Stimulated activated CD4-positive, alpha-beta T cell treated with anti-CD3 and anti-CD28 coated beads, Interleukin-2, amount 100 ng/mL, for 24 hours (primary cell): ENCODE measurements at regions not wholly inside any gene's neighbourhood (a gene's known extent, or its start where the extent isn't known, plus 50 kb on each side); places are given as distances from the start of the nearest gene placed in this dataset.

ENCODE experiments used
- DNase-seq, 2 donors: peaks; one replicate each; pipeline ENCODE4 v3.0.0-alpha.2; 2020

DNA sequence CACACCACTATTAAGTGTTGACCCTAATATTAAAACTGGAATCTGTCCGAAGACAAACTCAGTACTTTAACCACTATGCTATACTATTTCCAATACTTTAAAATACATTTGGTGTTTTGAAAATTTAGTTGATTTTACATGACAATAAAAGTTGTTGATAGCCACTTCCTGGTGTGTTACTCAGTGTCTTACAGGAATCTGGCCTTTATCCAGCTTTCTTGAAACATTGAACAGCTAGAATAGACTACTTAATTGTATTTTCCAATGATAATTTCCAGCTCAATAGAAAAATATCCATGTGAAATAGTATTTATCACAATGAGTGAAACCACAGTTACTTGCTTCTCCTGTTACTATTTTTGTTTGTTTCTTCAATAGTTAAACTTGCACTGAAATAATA is 369.6 kb upstream of the ADGRL4 start:
- DNase-seq: no peak

- no peak for DNase-seq
These were observed 368.8 kb upstream of the ADGRL4 start for GRCh38 chr1:79375352-79375751.

- no peak for DNase-seq
These were observed 367.9 kb upstream of the ADGRL4 start for GRCh38 chr1:79374397-79374796.

GRCh38 chr1:79373481-79374125 is 367.1 kb upstream of the ADGRL4 start:
- DNase-seq: no peak

DNA sequence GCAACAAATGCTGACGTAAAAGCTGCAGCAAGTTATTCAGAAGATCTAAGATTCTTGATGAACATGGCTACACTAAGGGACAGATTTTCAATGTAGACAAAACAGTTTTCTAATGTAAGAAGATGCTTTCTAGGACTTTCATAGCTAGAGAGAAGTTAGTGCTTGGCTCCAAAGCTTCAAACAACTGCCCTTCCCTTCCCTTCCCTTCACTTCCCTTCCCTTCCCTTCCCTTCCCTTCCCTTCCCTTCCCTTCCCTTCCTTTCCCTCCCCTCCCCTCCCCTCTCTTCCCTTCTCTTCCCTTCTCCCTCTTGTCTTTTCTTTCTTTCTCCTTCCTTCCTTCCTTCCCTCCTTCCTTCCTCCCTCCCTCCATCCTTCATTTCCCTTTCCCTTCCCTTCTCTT is 365.3 kb upstream of the ADGRL4 start:
- no peak for DNase-seq

GRCh38 chr1:79369091-79369490 is 362.6 kb upstream of the ADGRL4 start:
- DNase-seq: no peak

GRCh38 chr1:79364896-79365295 is 358.4 kb upstream of the ADGRL4 start:
- no peak for DNase-seq

DNA sequence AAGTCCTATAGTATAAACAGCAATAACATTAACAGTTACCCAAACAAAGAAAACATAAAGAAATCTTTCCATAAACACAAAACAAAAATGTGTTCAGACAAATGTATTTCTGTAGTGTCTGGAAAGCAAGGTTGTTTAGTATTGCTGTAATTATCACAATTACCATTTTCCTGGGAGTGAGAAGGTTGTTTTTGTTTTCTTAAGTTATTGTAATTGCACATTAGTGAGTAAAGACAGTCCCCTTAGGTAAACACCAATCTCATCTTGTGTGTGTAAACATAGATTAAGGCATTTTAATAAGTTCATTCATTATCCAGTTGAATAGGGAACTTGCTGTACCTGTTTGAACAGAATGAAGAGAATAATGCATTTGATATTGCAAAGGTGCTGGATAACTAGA is 356.9 kb upstream of the ADGRL4 start:
- DNase-seq: no peak

- no peak for DNase-seq
These were observed 355.9 kb upstream of the ADGRL4 start for GRCh38 chr1:79362470-79362869.

- no peak for DNase-seq
These were observed 348.6 kb upstream of the ADGRL4 start for GRCh38 chr1:79355090-79355489.

GRCh38 chr1:79353224-79353623 is 346.7 kb upstream of the ADGRL4 start:
- no peak for DNase-seq

DNA sequence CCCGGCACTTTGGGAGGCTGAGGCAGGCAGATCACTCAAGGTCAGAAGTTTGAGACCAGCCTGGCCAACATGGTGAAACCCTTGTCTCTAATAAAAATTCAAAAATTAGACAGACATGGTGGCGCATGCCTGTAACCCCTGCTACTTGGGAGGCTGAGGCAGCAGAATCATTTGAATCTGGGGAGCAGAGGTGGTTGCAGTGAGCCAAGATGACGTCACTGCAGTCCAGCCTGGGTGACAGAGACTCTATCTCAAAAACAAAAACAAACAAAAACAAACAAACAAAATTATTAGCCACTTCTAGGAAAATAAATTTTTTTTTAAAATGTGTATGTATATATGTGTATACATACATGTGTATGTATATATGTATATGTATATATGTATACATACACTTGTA is 320.3 kb upstream of the ADGRL4 start:
- DNase-seq: no peak

- no peak for DNase-seq
These were observed 319.2 kb upstream of the ADGRL4 start for GRCh38 chr1:79325705-79326104.

DNA sequence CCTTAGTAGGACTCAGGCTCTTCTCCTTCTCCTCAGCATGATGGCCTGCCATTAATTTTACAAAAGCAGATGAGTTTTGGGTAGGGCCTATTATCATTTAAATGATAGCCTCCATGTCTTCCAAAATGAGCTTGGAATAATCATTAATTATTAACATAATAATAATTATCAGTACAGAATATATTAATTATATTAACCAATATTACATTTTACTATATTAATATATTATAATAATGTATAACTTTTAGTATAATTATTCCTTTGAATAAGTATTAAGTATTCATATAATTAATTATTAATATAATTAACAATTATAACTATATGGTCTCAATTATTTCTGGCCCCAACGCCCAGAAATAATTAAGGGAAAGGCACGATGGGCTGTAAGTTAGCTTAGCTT is 318.6 kb upstream of the ADGRL4 start:
- DNase-seq: no peak

DNA sequence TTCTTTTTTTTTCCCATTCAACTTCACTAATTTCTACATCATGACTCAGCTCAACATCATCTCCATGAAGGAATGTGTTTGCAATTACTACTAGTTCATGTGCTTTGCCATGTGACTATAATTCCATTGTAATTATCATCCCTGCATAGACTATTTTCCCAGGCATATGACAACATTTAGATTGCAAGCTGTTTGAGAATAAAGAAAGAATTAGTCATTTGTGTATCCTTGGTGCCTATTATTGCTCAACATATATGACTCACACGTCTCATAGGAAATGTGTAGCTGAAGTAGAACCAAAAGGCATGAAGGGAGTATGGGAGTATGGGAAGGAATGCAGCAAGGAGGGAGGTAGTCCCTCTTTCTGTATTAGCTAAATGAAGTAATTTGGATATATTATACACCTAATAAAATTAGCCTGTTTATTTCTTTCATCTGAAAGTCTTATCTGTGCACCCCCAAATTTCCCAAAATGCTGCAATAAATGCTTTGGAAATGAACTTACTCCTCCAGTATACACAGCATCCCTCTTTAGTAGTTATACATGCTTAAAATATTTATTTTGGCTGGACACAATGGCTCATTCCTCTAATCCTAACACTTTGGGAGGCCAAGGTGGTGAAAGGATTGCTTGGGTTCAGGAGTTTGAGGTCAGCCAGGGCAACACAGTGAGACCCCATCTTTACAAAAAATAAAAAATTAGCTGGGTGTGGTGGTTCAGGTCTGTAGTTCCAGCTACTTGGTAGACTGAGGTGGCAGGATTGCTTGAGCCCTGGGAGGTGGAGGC is 316.9 kb upstream of the ADGRL4 start:
- no peak for DNase-seq

DNA sequence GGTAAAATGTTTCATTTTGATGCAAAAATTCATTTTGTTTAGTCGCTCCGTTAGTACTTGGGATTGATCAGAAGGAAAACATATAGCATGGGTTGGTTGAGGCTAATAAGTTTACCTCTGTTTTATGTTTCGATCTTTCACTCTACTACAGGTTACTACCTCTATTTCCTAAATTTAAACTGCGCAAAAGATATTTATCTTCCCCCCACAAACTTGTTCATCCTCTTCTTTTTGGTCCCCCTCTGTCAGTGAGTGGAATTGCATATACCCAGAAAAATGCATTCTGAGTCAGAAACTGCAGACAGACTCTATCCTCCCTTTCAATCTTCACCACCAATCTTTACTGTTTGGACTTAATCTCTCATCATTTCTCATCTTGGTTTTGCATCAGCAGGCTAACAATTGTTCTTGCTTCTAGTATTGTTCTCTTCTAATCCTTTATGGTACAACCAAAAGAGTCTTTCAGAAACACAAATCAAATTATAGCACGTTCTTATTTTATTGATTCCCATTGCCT is 316.0 kb upstream of the ADGRL4 start:
- no peak for DNase-seq

- no peak for DNase-seq
These were observed 305.9 kb upstream of the ADGRL4 start for GRCh38 chr1:79312438-79312837.

DNA sequence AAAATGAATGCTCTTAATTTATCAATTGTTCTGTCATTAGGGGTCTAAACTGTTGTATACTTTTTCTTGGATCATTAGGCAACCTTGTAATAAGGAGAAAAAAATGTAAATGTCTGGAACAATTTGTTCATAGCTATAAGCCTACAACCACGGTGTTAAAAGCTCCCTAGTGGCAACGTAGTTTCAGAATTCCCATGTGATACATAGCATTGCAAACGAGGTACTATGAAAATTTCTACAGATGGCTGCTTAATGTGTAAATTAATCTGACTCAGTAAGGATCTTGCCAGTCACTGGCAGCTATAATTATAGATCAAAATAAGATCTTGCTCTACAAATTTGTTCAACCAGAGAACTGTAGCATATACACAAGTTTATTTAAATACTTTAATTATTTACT is 304.1 kb upstream of the ADGRL4 start:
- DNase-seq: no peak

GRCh38 chr1:79304131-79304530 is 297.6 kb upstream of the ADGRL4 start:
- no peak for DNase-seq

DNA sequence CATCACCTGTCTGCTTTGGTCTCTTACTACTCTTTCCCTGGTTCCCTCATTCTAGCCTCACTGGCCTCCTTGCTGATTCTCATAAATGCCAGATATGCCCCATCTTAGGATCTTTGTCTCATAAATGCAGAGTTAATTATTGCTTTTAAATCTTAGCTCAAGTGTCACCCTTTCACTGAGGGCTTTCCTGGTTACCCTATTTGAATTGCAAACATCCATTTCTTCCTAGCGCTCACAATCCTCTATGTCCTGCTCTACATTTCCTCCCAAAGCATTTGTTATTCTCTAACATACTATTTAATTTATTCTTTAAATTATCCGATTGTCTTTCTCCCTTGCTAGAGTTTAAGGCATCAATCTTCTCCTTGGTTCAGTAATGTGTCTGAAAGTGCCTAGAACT is 296.5 kb upstream of the ADGRL4 start:
- no peak for DNase-seq

DNA sequence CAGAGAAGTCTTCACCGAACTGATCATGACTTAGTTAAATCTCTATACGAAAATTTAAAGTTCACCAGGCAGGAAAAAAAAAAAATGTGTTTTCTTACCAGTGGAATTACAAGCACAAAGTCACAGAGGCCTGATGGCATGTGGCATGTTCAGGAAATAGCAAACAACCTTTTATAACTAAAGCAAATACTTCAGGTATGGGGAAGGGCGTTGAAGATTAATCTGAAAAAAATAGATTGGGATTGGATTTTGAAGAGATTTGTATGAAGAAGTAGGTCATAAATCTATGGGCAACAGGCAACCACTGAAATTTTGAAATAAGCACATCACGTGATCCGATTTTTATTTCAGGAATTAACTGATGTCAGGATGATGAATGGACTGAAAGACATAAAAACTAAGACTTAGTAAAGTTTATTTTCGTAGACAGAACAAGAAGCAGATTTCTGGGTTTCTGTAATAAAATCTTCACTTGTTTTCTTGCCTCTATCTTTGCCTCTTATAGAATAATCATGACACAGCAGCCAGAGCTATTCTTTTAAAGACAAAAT is 295.9 kb upstream of the ADGRL4 start:
- DNase-seq: no peak

GRCh38 chr1:79295967-79296366 is 289.4 kb upstream of the ADGRL4 start:
- DNase-seq: no peak

DNA sequence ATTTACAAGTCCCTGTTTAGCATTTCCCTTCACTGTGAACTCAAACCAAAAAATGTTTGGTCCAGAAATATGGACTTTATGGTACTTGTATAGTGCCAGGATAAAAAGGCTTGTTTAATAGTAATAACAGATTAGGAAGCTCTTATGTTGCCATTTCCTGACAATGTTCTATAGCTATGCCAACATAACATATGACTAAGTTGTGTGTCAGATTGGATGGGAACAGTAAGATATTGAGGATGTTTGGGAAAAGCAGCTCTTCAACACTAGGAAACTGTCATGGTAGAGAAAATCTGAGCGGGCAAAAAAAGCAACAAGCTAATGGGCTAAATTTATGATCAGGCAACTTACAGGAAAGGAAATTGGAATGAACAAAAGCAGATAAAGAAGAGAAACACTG is 287.1 kb upstream of the ADGRL4 start:
- no peak for DNase-seq

DNA sequence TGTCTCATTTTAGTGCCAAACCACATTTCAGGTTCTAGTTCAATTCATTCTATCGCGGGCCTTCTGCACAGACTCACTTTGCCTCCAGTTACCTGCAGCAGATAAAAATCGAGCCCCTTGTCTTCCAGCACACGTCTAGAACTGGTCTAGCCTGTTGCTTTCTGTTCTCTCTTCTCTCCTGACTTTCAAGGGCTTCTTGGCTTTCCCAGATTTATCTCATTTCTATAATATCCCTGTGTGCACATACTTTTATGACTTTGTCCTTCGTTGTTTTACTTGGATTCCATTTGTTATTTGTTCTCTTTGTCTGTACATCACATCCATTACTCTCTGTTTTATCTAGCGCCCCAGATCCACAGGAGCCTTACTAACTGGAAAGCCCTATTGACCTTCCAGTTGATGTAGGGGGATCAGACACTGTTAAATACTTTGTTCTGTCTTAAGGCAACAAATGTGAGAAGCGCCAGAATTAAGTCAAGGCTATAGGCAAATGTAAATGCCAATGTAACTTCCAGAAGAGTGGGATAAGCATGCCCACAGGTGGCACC is 284.5 kb upstream of the ADGRL4 start:
- DNase-seq: no peak
